ENCODE measurements at regions not wholly inside any gene's neighbourhood (a gene's known extent, or its start where the extent isn't known, plus 50 kb on each side); places are given as distances from the start of the nearest gene placed in this dataset.

DNA sequence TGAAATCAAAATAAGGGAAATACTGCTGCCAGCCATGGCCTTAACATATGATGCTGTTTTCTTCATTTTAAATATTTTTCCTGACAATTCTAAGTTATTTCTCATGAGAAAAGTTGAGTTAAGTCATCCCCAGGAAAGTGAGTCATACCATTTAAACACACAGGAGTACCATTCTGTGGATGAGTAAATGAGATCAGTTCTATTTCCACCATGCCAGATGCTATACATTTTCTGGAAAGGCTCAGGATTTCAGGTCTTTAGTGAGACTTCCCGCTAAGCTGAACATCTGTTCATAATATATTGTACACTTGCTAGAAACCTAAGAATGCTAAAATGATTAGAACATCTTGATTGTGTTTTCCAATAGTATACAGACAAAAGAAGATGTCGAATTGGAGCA is 256.2 kb upstream of the MANEA start:
- no peak for TF ChIP-seq RCOR1 (IDR thresholded peaks at IDR 0.05; ENCODE audit: low read length)
- TF ChIP-seq, protein P1, sequence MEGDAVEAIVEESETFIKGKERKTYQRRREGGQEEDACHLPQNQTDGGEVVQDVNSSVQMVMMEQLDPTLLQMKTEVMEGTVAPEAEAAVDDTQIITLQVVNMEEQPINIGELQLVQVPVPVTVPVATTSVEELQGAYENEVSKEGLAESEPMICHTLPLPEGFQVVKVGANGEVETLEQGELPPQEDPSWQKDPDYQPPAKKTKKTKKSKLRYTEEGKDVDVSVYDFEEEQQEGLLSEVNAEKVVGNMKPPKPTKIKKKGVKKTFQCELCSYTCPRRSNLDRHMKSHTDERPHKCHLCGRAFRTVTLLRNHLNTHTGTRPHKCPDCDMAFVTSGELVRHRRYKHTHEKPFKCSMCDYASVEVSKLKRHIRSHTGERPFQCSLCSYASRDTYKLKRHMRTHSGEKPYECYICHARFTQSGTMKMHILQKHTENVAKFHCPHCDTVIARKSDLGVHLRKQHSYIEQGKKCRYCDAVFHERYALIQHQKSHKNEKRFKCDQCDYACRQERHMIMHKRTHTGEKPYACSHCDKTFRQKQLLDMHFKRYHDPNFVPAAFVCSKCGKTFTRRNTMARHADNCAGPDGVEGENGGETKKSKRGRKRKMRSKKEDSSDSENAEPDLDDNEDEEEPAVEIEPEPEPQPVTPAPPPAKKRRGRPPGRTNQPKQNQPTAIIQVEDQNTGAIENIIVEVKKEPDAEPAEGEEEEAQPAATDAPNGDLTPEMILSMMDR (IDR thresholded peaks at IDR 0.05): no peak
- no peak for TF ChIP-seq SMC3 (IDR thresholded peaks at IDR 0.05; ENCODE audit: low read depth, low read length)
- TF ChIP-seq NRF1 (IDR thresholded peaks at IDR 0.05; ENCODE audit: low read depth, low read length): no peak
- TF ChIP-seq, protein P2, sequence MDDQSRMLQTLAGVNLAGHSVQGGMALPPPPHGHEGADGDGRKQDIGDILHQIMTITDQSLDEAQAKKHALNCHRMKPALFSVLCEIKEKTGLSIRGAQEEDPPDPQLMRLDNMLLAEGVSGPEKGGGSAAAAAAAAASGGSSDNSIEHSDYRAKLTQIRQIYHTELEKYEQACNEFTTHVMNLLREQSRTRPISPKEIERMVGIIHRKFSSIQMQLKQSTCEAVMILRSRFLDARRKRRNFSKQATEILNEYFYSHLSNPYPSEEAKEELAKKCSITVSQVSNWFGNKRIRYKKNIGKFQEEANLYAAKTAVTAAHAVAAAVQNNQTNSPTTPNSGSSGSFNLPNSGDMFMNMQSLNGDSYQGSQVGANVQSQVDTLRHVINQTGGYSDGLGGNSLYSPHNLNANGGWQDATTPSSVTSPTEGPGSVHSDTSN (IDR thresholded peaks at IDR 0.05): no peak
- TF ChIP-seq EZH2phosphoT487 (IDR thresholded peaks at IDR 0.05; ENCODE audit: borderline replicate concordance, low read depth): no peak
- no peak for TF ChIP-seq POLR2AphosphoS5 (IDR thresholded peaks at IDR 0.05; ENCODE audit: low read depth, low read length)
- TF ChIP-seq FOXJ3 (CRISPR knock-in tag; IDR thresholded peaks at IDR 0.05): no peak
- no peak for TF ChIP-seq JUND (IDR thresholded peaks at IDR 0.05)
- TF ChIP-seq EP300 (IDR thresholded peaks at IDR 0.05; ENCODE audit: borderline replicate concordance in 1 of 2, low read depth in 1 of 2, low read length in 1 of 2): no peak
- no peak for TF ChIP-seq NFIC (IDR thresholded peaks at IDR 0.05; ENCODE audit: borderline replicate concordance)
- no peak for TF ChIP-seq CHD2 (IDR thresholded peaks at IDR 0.05; ENCODE audit: low read length, partially characterized antibody)
- TF ChIP-seq RXRA (IDR thresholded peaks at IDR 0.05; ENCODE audit: borderline replicate concordance, low read depth): no peak
- TF ChIP-seq, protein P3, sequence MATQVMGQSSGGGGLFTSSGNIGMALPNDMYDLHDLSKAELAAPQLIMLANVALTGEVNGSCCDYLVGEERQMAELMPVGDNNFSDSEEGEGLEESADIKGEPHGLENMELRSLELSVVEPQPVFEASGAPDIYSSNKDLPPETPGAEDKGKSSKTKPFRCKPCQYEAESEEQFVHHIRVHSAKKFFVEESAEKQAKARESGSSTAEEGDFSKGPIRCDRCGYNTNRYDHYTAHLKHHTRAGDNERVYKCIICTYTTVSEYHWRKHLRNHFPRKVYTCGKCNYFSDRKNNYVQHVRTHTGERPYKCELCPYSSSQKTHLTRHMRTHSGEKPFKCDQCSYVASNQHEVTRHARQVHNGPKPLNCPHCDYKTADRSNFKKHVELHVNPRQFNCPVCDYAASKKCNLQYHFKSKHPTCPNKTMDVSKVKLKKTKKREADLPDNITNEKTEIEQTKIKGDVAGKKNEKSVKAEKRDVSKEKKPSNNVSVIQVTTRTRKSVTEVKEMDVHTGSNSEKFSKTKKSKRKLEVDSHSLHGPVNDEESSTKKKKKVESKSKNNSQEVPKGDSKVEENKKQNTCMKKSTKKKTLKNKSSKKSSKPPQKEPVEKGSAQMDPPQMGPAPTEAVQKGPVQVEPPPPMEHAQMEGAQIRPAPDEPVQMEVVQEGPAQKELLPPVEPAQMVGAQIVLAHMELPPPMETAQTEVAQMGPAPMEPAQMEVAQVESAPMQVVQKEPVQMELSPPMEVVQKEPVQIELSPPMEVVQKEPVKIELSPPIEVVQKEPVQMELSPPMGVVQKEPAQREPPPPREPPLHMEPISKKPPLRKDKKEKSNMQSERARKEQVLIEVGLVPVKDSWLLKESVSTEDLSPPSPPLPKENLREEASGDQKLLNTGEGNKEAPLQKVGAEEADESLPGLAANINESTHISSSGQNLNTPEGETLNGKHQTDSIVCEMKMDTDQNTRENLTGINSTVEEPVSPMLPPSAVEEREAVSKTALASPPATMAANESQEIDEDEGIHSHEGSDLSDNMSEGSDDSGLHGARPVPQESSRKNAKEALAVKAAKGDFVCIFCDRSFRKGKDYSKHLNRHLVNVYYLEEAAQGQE (IDR thresholded peaks at IDR 0.05; ENCODE audit: low read depth, low read length): no peak
